ENCODE measurements at regions not wholly inside any gene's neighbourhood (a gene's known extent, or its start where the extent isn't known, plus 50 kb on each side); places are given as distances from the start of the nearest gene placed in this dataset.
"Not testable (repeated sequence)": the region's sequence is repeated elsewhere in the genome, so short reads cannot be mapped to it uniquely, and the experiment has no call there.

- Mint-ChIP-seq H3K4me3 (no peak overlapping the region), H3K36me3 (no peaks in the 10 kb centered on the region), H3K9me3 (peaks cover 9% of the 10 kb centered on the region), H3K27me3 (no peaks in the 10 kb centered on the region), H3K4me1 (ENCODE audit: low read depth in 2 of 2) (no peaks in the 10 kb centered on the region), H3K27ac (no peak overlapping the region)
- ATAC-seq, result no peak
- DNase-seq (ENCODE audit: low spot score), result no peak
These were observed 660.6 kb downstream of the EFNB2 start for GRCh38 chr13:105874814-105875213.

GRCh38 chr13:105871768-105872167, 663.7 kb downstream of the EFNB2 start:
- peaks cover 9% of the 10 kb centered on the region for H3K9me3 Mint-ChIP-seq
- H3K27me3 Mint-ChIP-seq, result no peaks in the 10 kb centered on the region
- H3K4me1 Mint-ChIP-seq (ENCODE audit: low read depth in 2 of 2), result no peaks in the 10 kb centered on the region
- no peaks in the 10 kb centered on the region for H3K36me3 Mint-ChIP-seq
- no peak for DNase-seq (ENCODE audit: low spot score)
- no peak overlapping the region for H3K27ac Mint-ChIP-seq
- no peak overlapping the region for H3K4me3 Mint-ChIP-seq
- no peak for ATAC-seq

- H3K27me3 Mint-ChIP-seq, result no peaks in the 10 kb centered on the region
- H3K4me1 Mint-ChIP-seq (ENCODE audit: low read depth in 2 of 2), result no peaks in the 10 kb centered on the region
- no peak overlapping the region for H3K4me3 Mint-ChIP-seq
- no peak for DNase-seq (ENCODE audit: low spot score)
- no peak for ATAC-seq
- H3K27ac Mint-ChIP-seq, result no peak overlapping the region
- H3K36me3 Mint-ChIP-seq, result no peaks in the 10 kb centered on the region
- peaks cover 9% of the 10 kb centered on the region for H3K9me3 Mint-ChIP-seq
These were observed 664.1 kb downstream of the EFNB2 start for GRCh38 chr13:105871326-105871725.

- H3K36me3 Mint-ChIP-seq, result no peaks in the 10 kb centered on the region
- DNase-seq (ENCODE audit: low spot score), result no peak
- peaks cover 3% of the 10 kb centered on the region for H3K9me3 Mint-ChIP-seq
- no peak overlapping the region for H3K27ac Mint-ChIP-seq
- H3K4me1 Mint-ChIP-seq (ENCODE audit: low read depth in 2 of 2), result no peaks in the 10 kb centered on the region
- ATAC-seq, result no peak
- H3K27me3 Mint-ChIP-seq, result no peaks in the 10 kb centered on the region
- no peak overlapping the region for H3K4me3 Mint-ChIP-seq
These were observed 672.1 kb downstream of the EFNB2 start for GRCh38 chr13:105863300-105863920.

GRCh38 chr13:105848494-105848893, 687.0 kb downstream of the EFNB2 start:
- H3K4me1 Mint-ChIP-seq (ENCODE audit: low read depth in 2 of 2), result no peaks in the 10 kb centered on the region
- no peak for ATAC-seq
- H3K27me3 Mint-ChIP-seq, result no peaks in the 10 kb centered on the region
- no peak overlapping the region for H3K4me3 Mint-ChIP-seq
- H3K27ac Mint-ChIP-seq, result no peak overlapping the region
- no peaks in the 10 kb centered on the region for H3K36me3 Mint-ChIP-seq
- H3K9me3 Mint-ChIP-seq, result peaks cover 6% of the 10 kb centered on the region
- no peak for DNase-seq (ENCODE audit: low spot score)

GRCh38 chr13:105847527-105848291, 687.8 kb downstream of the EFNB2 start:
- H3K9me3 Mint-ChIP-seq, result peaks cover 6% of the 10 kb centered on the region
- DNase-seq (ENCODE audit: low spot score) (no peak), ATAC-seq (no peak)
- H3K4me1 Mint-ChIP-seq (ENCODE audit: low read depth in 2 of 2), result no peaks in the 10 kb centered on the region
- H3K27ac Mint-ChIP-seq, result no peak overlapping the region
- no peaks in the 10 kb centered on the region for H3K27me3 Mint-ChIP-seq
- no peak overlapping the region for H3K4me3 Mint-ChIP-seq
- no peaks in the 10 kb centered on the region for H3K36me3 Mint-ChIP-seq

- Mint-ChIP-seq H3K9me3 (peaks cover 6% of the 10 kb centered on the region), H3K27me3 (no peaks in the 10 kb centered on the region), H3K4me1 (ENCODE audit: low read depth in 2 of 2) (no peaks in the 10 kb centered on the region), H3K4me3 (no peak overlapping the region), H3K36me3 (no peaks in the 10 kb centered on the region), H3K27ac (no peak overlapping the region)
- ATAC-seq (no peak), DNase-seq (ENCODE audit: low spot score) (no peak)
These were observed 688.5 kb downstream of the EFNB2 start for GRCh38 chr13:105846923-105847322.

- ATAC-seq, result no peak
These were observed 694.2 kb downstream of the EFNB2 start for GRCh38 chr13:105841286-105841685.

GRCh38 chr13:105838231-105838630, 697.2 kb downstream of the EFNB2 start:
- H3K27ac Mint-ChIP-seq, result no peak overlapping the region
- H3K4me3 Mint-ChIP-seq, result no peak overlapping the region
- H3K4me1 Mint-ChIP-seq (ENCODE audit: low read depth in 2 of 2), result no peaks in the 10 kb centered on the region
- ATAC-seq (no peak), DNase-seq (ENCODE audit: low spot score) (no peak)
- H3K9me3 Mint-ChIP-seq, result peaks cover 7% of the 10 kb centered on the region
- H3K27me3 Mint-ChIP-seq, result no peaks in the 10 kb centered on the region
- H3K36me3 Mint-ChIP-seq, result no peaks in the 10 kb centered on the region

More at GRCh38 chr13:105841286-105841685, 694.2 kb downstream of the EFNB2 start:
- Mint-ChIP-seq H3K36me3 (no peaks in the 10 kb centered on the region), H3K4me3 (no peak overlapping the region), H3K27ac (no peak overlapping the region), H3K4me1 (ENCODE audit: low read depth in 2 of 2) (no peaks in the 10 kb centered on the region), H3K27me3 (no peaks in the 10 kb centered on the region), H3K9me3 (peaks cover 7% of the 10 kb centered on the region)
- DNase-seq (ENCODE audit: low spot score), result no peak

GRCh38 chr13:105837295-105837694, 698.2 kb downstream of the EFNB2 start:
- H3K36me3 Mint-ChIP-seq; H3K27ac Mint-ChIP-seq; H3K4me3 Mint-ChIP-seq; ATAC-seq; H3K27me3 Mint-ChIP-seq; H3K9me3 Mint-ChIP-seq; DNase-seq (ENCODE audit: low spot score); H3K4me1 Mint-ChIP-seq (ENCODE audit: low read depth in 2 of 2): not testable (repeated sequence)

- ATAC-seq (no peak), DNase-seq (ENCODE audit: low spot score) (no peak)
- H3K36me3 Mint-ChIP-seq, result no peaks in the 10 kb centered on the region
- no peaks in the 10 kb centered on the region for H3K4me1 Mint-ChIP-seq (ENCODE audit: low read depth in 2 of 2)
- H3K27ac Mint-ChIP-seq, result no peak overlapping the region
- H3K4me3 Mint-ChIP-seq, result no peak overlapping the region
- H3K9me3 Mint-ChIP-seq, result peaks cover 16% of the 10 kb centered on the region
- no peaks in the 10 kb centered on the region for H3K27me3 Mint-ChIP-seq
These were observed 704.6 kb downstream of the EFNB2 start for GRCh38 chr13:105830821-105831220.

- H3K27ac Mint-ChIP-seq, result no peak overlapping the region
- H3K36me3 Mint-ChIP-seq, result no peaks in the 10 kb centered on the region
- no peak for DNase-seq (ENCODE audit: low spot score)
- H3K4me1 Mint-ChIP-seq (ENCODE audit: low read depth in 2 of 2), result no peaks in the 10 kb centered on the region
- H3K9me3 Mint-ChIP-seq, result peaks cover 12% of the 10 kb centered on the region
- H3K4me3 Mint-ChIP-seq, result no peak overlapping the region
- H3K27me3 Mint-ChIP-seq, result no peaks in the 10 kb centered on the region
- ATAC-seq, result no peak
These were observed 708.2 kb downstream of the EFNB2 start for GRCh38 chr13:105827111-105827809.

GRCh38 chr13:105825071-105825470, 710.4 kb downstream of the EFNB2 start:
- H3K27me3 Mint-ChIP-seq, result no peaks in the 10 kb centered on the region
- H3K9me3 Mint-ChIP-seq, result peaks cover 9% of the 10 kb centered on the region
- no peak overlapping the region for H3K4me3 Mint-ChIP-seq
- DNase-seq (ENCODE audit: low spot score) (no peak), ATAC-seq (no peak)
- H3K4me1 Mint-ChIP-seq (ENCODE audit: low read depth in 2 of 2), result no peaks in the 10 kb centered on the region
- H3K27ac Mint-ChIP-seq, result no peak overlapping the region
- H3K36me3 Mint-ChIP-seq, result no peaks in the 10 kb centered on the region

GRCh38 chr13:105821337-105821736, 714.1 kb downstream of the EFNB2 start:
- DNase-seq (ENCODE audit: low spot score), result no peak
- H3K4me1 Mint-ChIP-seq (ENCODE audit: low read depth in 2 of 2), result no peaks in the 10 kb centered on the region
- H3K36me3 Mint-ChIP-seq, result no peaks in the 10 kb centered on the region
- H3K9me3 Mint-ChIP-seq, result no peaks in the 10 kb centered on the region
- H3K27ac Mint-ChIP-seq, result no peak overlapping the region
- H3K27me3 Mint-ChIP-seq, result no peaks in the 10 kb centered on the region
- no peak for ATAC-seq
- no peak overlapping the region for H3K4me3 Mint-ChIP-seq
